IMR-90 (cell line): ENCODE measurements at regions not wholly inside any gene's neighbourhood (a gene's known extent, or its start where the extent isn't known, plus 50 kb on each side); places are given as distances from the start of the nearest gene placed in this dataset.

Experiments
- ATAC-seq: fragments of 200-7000 bp; cut with Tn5 transposase; 2 replicates; pipeline ENCODE4 v1.9.1; 2020; ENCODE audit warnings: low read depth, mild to moderate bottlenecking, moderate library complexity
- BruUV-seq: library from RNA; stranded (reverse); fragments of 400-500 nt; replicated peaks from 2 replicates; lab custom pipeline; 2021; lab: Mats Ljungman, UMichigan
- CTCF ChIA-PET: fragments of 300-600 bp; formaldehyde crosslinking; extraction: SDS; loops from one replicate; lab custom pipeline; 2021; ENCODE audit warnings: antibody characterized with exemption; lab: Yijun Ruan, JAX
- POLR2A ChIA-PET: fragments of 300-600 bp; sonication (Branson Sonifier 250); formaldehyde crosslinking; loops from one replicate; lab custom pipeline; 2022; ENCODE audit warnings: antibody characterized with exemption; ENCODE audit not compliant: unreplicated experiment; lab: Charles Lee
- DNase-seq: peaks from one replicate; pipeline ENCODE4 v3.0.0; 2013
- H2AFZ ChIP-seq: replicated peaks from 2 replicates; pipeline ENCODE3; 2013; ENCODE audit warnings: low read length, mild to moderate bottlenecking; ENCODE audit not compliant: poor library complexity
- H2AK5ac ChIP-seq: 2 replicates; pipeline ENCODE4 v1.6.1; 2013; ENCODE audit warnings: low read depth, low read length, inconsistent platforms
- H2AK9ac ChIP-seq: replicated peaks from 2 replicates; pipeline ENCODE3; 2013; ENCODE audit warnings: mild to moderate bottlenecking, low read depth, low read length, moderate library complexity; ENCODE audit not compliant: poor library complexity
- H2BK120ac ChIP-seq: 2 replicates; pipeline ENCODE4 v1.6.1; 2013; ENCODE audit warnings: low read depth, low read length, inconsistent platforms
- H2BK15ac ChIP-seq: 3 replicates; pipeline ENCODE4 v1.6.1; 2013; ENCODE audit warnings: low read depth, low read length, inconsistent platforms
- H2BK20ac ChIP-seq: 2 replicates; pipeline ENCODE4 v1.6.1; 2013; ENCODE audit warnings: low read depth, mild to moderate bottlenecking, inconsistent platforms, low read length, moderate library complexity
- H2BK5ac ChIP-seq: 2 replicates; pipeline ENCODE4 v1.6.1; 2013; ENCODE audit warnings: mild to moderate bottlenecking, low read depth, low read length, inconsistent platforms; ENCODE audit not compliant: poor library complexity, severe bottlenecking
- H3K14ac ChIP-seq: replicated peaks from 2 replicates; pipeline ENCODE4 v1.6.1; 2013; ENCODE audit warnings: low read depth, low read length, inconsistent platforms
- H3K18ac ChIP-seq: 2 replicates; pipeline ENCODE4 v1.6.1; 2013; ENCODE audit warnings: low read depth, low read length, control low read depth
- H3K23ac ChIP-seq: 2 replicates; pipeline ENCODE4 v1.6.1; 2013; ENCODE audit warnings: low read depth, low read length, inconsistent platforms
- H3K27ac ChIP-seq: 2 replicates; pipeline ENCODE4 v1.5.1; 2013; ENCODE audit warnings: mild to moderate bottlenecking, control low read depth, low read length; ENCODE audit not compliant: insufficient read depth
- H3K27me3 ChIP-seq: 2 replicates; pipeline ENCODE4 v1.6.1; 2013; ENCODE audit warnings: low read length; ENCODE audit not compliant: control insufficient read depth, insufficient read depth
- H3K36me3 ChIP-seq: 2 replicates; pipeline ENCODE4 v1.6.1; 2013; ENCODE audit warnings: low read length, mixed read lengths; ENCODE audit not compliant: control insufficient read depth, insufficient read depth
- H3K4ac ChIP-seq: 2 replicates; pipeline ENCODE4 v1.6.1; 2013; ENCODE audit warnings: low read depth, low read length, inconsistent platforms
- H3K4me1 ChIP-seq: 2 replicates; pipeline ENCODE4 v1.6.1; 2013; ENCODE audit warnings: low read length, mixed read lengths; ENCODE audit not compliant: control insufficient read depth, insufficient read depth
- H3K4me2 ChIP-seq: 2 replicates; pipeline ENCODE4 v1.6.1; 2013; ENCODE audit warnings: low read depth, mild to moderate bottlenecking, control low read depth, low read length, moderate library complexity
- H3K4me3 ChIP-seq: 2 replicates; pipeline ENCODE4 v1.5.1; 2013; ENCODE audit warnings: low read depth, mild to moderate bottlenecking, control low read depth, low read length, moderate library complexity; ENCODE audit not compliant: insufficient read depth
- H3K56ac ChIP-seq: 2 replicates; pipeline ENCODE4 v1.6.1; 2013; ENCODE audit warnings: low read length, inconsistent platforms; ENCODE audit not compliant: insufficient read depth; ENCODE audit errors: extremely low read depth
- H3K79me1 ChIP-seq, 2 experiments: 2 replicates each; pipeline ENCODE4 v1.6.1; 2013; ENCODE audit warnings: low read length in 2 of 2, inconsistent platforms in 1 of 2, low read depth in 1 of 2
- H3K9ac ChIP-seq: 2 replicates; pipeline ENCODE4 v1.6.1; 2013; ENCODE audit warnings: low read depth, low read length, control low read depth
- H3K9me1 ChIP-seq: 2 replicates; pipeline ENCODE4 v1.6.1; 2013; ENCODE audit warnings: low read length, inconsistent platforms; ENCODE audit not compliant: insufficient read depth
- H3K9me3 ChIP-seq: 2 replicates; pipeline ENCODE4 v1.6.1; 2013; ENCODE audit warnings: low read length; ENCODE audit not compliant: control insufficient read depth, insufficient read depth
- H4K20me1 ChIP-seq: 2 replicates; pipeline ENCODE4 v1.6.1; 2013; ENCODE audit warnings: low read length, inconsistent platforms; ENCODE audit not compliant: insufficient read depth
- H4K5ac ChIP-seq: 2 replicates; pipeline ENCODE4 v1.6.1; 2013; ENCODE audit warnings: mild to moderate bottlenecking, low read depth, low read length, control low read depth
- H4K8ac ChIP-seq, 2 experiments: 2 replicates each; pipeline ENCODE4 v1.6.1; 2013; ENCODE audit warnings: low read depth in 2 of 2, low read length in 2 of 2, control low read depth in 1 of 2, inconsistent platforms in 1 of 2
- H4K91ac ChIP-seq: 2 replicates; pipeline ENCODE4 v1.6.1; 2013; ENCODE audit warnings: low read depth, low read length, inconsistent platforms; ENCODE audit not compliant: insufficient read depth
- CTCF ChIP-seq: conservative IDR thresholded peaks from 2 replicates; pipeline ENCODE4 v1.5.1; 2012; ENCODE audit warnings: mild to moderate bottlenecking, low read depth, low read length, improper control_type of control experiment
- ELK1 ChIP-seq: fragments of 150-350 bp; IDR thresholded peaks from 2 replicates; pipeline ENCODE4 v1.6.1; 2016; ENCODE audit warnings: low read depth, mild to moderate bottlenecking, low read length, moderate library complexity, borderline replicate concordance
- FOS ChIP-seq: fragments of 150-350 bp; IDR thresholded peaks from 2 replicates; pipeline ENCODE4 v1.6.1; 2016; ENCODE audit warnings: low read depth, low read length
- MAFK ChIP-seq: IDR thresholded peaks from 2 replicates; pipeline ENCODE4 v1.6.1; 2012; ENCODE audit warnings: low read depth, low read length, improper control_type of control experiment
- POLR2A ChIP-seq: IDR thresholded peaks from 2 replicates; pipeline ENCODE4 v1.6.1; 2012; ENCODE audit warnings: mild to moderate bottlenecking, low read depth, low read length
- RCOR1 ChIP-seq: IDR thresholded peaks from 2 replicates; pipeline ENCODE4 v1.6.1; 2012; ENCODE audit warnings: mild to moderate bottlenecking, low read length, improper control_type of control experiment; ENCODE audit not compliant: insufficient replicate concordance
- RFX5 ChIP-seq: IDR thresholded peaks from 2 replicates; pipeline ENCODE4 v1.8.0; 2012; ENCODE audit warnings: low read depth, mild to moderate bottlenecking, low read length, moderate library complexity
- SMC3 ChIP-seq: fragments of 150-350 bp; IDR thresholded peaks from 2 replicates; pipeline ENCODE4 v1.6.1; 2016; ENCODE audit warnings: low read depth, mild to moderate bottlenecking, antibody characterized with exemption, low read length, moderate library complexity
- WGBS, 2 experiments: methylation state at CpG; one replicate each; pipeline versions ENCODE4 v1.1.5 to v1.1.7; 2013; ENCODE audit warnings: missing lambda C conversion rate in 2 of 2; ENCODE audit not compliant: insufficient read length in 1 of 2; ENCODE audit errors: extremely low coverage in 2 of 2; 5-methylcytosine and 5-hydroxymethylcytosine counted together
- dilution Hi-C: fragments of 300-500 bp; cut with HindIII; formaldehyde crosslinking; loops from one replicate; pipeline ENCODE4 v1.14.3; 2018; ENCODE audit warnings: low sequenced_read_pairs; ENCODE audit not compliant: unreplicated experiment
- in situ Hi-C: fragments of 300-500 bp; cut with MboI; formaldehyde crosslinking; loops from 3 replicates; pipeline ENCODE4 v1.14.3; 2019; ENCODE audit warnings: low sequenced_read_pairs, inconsistent platforms, mixed read lengths
- intact Hi-C: fragments of 100-400 bp; cut with micrococcal nuclease; formaldehyde crosslinking; loops from 2 replicates; pipeline ENCODE4 v1.10.0; 2022
- TF ChIP-seq, protein P1 (sequence below): fragments of 150-350 bp; IDR thresholded peaks from 2 replicates; pipeline ENCODE4 v1.6.1; 2017; ENCODE audit warnings: mild to moderate bottlenecking, antibody characterized with exemption, low read length, low read depth

DNA sequence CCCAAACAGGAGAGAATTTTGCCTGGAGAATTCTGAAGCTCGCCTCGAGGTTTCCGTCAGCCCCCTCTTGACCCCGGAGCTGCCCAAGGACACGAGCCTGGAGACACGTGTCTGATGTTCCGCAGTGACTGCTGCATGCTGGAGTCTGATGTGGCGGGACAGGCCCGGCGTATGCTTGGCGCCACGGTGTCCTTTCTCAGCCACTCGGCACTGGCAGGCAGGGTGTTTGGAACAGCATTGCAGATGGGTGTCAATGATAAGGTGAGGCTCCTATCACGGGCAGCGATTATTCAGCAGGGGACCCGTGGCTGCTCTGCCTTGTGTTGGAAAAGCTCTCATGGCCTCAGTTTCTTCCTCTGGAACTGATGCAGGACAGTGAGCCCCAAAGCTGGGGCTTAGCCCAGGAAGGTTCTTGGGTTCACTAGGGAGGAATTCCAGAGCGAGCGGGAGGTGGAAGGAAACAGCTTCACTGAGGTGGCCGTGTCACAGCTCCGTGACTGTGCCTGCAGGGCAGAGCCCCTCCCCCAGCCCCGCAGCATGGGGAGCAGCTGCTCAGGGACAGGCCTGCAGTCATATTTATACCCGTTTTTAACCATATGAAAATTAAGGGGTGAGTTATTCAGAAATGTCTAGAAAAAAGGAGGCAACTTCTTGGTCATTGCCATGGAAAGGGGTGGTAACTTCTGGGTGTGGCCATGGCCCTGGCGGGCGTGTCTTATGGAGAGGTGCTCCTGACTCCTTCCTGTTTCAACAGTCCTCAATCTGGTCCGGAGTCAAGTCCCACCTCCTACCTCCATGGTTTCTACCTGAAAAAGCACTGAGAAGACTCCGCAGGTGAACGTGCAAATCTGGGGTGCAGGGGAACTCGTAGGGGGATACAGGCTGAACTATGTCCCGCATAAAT is 123.4 kb downstream of the SIK1 start:
- no peaks in the 10 kb centered on the region for H3K4me1 ChIP-seq
- POLR2A ChIA-PET: no interaction called here
- H3K9ac ChIP-seq: no peak overlapping the region
- H4K5ac ChIP-seq: no peak overlapping the region
- dilution Hi-C loops (no loop called here), in situ Hi-C loops (no loop called here), intact Hi-C loops (no loop called here)
- H4K91ac ChIP-seq: no peak overlapping the region
- no peak for TF ChIP-seq MAFK
- TF ChIP-seq CTCF: no peak
- TF ChIP-seq, protein P1, sequence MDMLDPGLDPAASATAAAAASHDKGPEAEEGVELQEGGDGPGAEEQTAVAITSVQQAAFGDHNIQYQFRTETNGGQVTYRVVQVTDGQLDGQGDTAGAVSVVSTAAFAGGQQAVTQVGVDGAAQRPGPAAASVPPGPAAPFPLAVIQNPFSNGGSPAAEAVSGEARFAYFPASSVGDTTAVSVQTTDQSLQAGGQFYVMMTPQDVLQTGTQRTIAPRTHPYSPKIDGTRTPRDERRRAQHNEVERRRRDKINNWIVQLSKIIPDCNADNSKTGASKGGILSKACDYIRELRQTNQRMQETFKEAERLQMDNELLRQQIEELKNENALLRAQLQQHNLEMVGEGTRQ: no peak
- no peak for TF ChIP-seq RCOR1
- TF ChIP-seq ELK1: no peak
- TF ChIP-seq FOS: no peak
- TF ChIP-seq SMC3: no peak
- no peak for TF ChIP-seq RFX5
- TF ChIP-seq POLR2A: no peak
- DNase-seq (no peak), ATAC-seq (no peak)
- H3K36me3 ChIP-seq: no peaks in the 10 kb centered on the region
- H3K56ac ChIP-seq: no peak overlapping the region
- H2BK20ac ChIP-seq: no peak overlapping the region
- no peak overlapping the region for H2AK5ac ChIP-seq
- no peak overlapping the region for H2BK120ac ChIP-seq
- no peak overlapping the region for H2AK9ac ChIP-seq
- no peak overlapping the region for H3K18ac ChIP-seq
- H2BK5ac ChIP-seq: no peak overlapping the region
- no peak overlapping the region for H3K27ac ChIP-seq
- H3K4me3 ChIP-seq: no peak overlapping the region
- CTCF ChIA-PET: no interaction called here
- no peak overlapping the region for H2BK15ac ChIP-seq
- H4K8ac ChIP-seq: no peak overlapping the region
- no peak overlapping the region for H3K14ac ChIP-seq
- H2AFZ ChIP-seq: peak overlapping the region; percentile 43
- H3K9me3 ChIP-seq: no peaks in the 10 kb centered on the region
- H3K79me1 ChIP-seq: no peaks in the 10 kb centered on the region
- no peak overlapping the region for H3K23ac ChIP-seq
- BruUV-seq: no TSS peak
- no peaks in the 10 kb centered on the region for H4K20me1 ChIP-seq
- H3K27me3 ChIP-seq: peaks cover 15% of the 10 kb centered on the region; the same call in 1 of the 2 replicates
- no peak overlapping the region for H3K4me2 ChIP-seq
- WGBS, 2 experiments: 20% methylated on average over 2 of the region's 29 CpGs; no CpG with 5 or more reads in 1 of the 2 experiments
- H3K9me1 ChIP-seq: 0 out of 2 replicates have a peak, but pooled peaks cover 2% of the 10 kb centered on the region
- H3K4ac ChIP-seq: no peak overlapping the region
